NCI-H1694 treated with DMSO at 0.1 percent for 48 hours (cell line): ENCODE measurements at regions not wholly inside any gene's neighbourhood (a gene's known extent, or its start where the extent isn't known, plus 50 kb on each side); places are given as distances from the start of the nearest gene placed in this dataset.
"Not testable (repeated sequence)": the region's sequence is repeated elsewhere in the genome, so short reads cannot be mapped to it uniquely, and the experiment has no call there.

Experiments used
- DNase-seq: peaks from one replicate; lab custom pipeline; 2025; lab: John Stamatoyannopoulos, UW

DNA sequence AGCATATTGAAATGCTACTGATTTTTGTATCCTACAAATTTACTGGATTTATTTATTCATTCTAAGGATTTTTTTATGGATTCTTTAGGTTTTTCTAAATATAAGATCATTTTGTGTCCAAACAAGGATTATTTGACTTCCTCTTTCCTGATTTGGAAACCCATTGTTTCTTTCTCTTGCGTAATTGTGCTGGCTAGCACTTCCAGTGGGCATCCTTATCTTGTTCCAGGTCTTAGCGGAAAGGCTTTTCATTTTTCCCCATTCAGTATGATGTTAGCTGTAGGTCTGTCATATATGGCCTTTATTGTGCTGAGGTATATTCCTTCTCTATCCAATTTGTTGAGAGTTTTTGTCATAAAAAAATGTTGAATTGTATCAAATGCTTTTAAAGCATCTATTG, 57.2 kb upstream of the RHOJ start:
- no peak for DNase-seq

DNA sequence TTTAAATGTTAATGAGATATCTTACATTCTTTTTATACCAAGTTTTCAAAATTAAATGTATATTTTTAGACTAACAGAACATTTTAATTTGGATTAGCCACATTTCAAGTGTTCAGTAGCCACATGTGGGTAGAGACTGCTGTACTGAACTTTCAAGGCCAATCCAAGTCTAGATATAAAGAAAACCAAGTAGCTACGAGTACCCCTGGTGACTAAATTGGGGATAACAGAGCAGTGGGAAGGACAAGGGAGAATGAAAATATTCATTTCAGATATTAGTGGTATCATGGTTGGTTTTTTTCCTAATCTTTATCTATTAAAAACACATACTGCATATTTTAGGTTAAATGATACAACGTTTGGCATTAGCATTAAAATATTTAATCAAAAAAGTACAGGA, 69.4 kb upstream of the RHOJ start:
- DNase-seq, result peak; percentile 16

DNA sequence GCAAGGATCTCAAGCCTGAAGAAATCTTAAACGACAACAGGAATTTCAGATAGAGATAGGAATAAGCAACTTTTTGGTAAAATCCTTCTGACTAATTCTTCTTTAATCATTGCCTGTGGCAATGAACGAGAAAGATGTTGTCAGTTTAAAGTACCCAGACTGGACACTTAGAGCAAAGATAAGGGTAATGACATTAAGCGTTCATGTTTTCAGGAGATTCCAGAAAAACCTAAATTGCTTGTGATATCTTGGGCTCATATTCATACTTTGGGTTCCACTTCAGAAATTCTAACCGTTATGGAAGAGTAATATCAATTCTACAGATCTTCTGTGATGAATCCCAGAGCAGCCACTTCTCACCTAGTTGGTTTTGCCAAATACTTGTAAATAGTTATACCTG, 73.7 kb upstream of the RHOJ start:
- no peak for DNase-seq

DNA sequence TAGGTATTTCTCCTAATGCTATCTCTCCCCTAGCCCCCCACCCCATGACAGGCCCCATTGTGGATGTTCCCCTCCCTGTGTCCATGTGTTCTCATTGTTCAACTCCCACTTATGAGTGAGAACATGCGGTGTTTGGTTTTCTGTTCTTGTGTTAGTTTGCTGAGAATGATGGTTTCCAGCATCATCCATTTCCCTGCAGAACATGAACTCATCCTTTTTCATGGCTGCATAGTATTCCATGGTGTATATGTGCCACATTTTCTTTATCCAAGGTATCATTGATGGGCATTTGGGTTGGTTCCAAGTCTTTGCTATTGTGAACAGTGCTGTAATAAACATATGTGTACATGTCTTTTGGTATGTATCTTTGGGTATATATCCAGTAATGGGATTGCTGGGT, 61.2 kb upstream of the KCNH5 start:
- DNase-seq, result not testable (repeated sequence)

DNA sequence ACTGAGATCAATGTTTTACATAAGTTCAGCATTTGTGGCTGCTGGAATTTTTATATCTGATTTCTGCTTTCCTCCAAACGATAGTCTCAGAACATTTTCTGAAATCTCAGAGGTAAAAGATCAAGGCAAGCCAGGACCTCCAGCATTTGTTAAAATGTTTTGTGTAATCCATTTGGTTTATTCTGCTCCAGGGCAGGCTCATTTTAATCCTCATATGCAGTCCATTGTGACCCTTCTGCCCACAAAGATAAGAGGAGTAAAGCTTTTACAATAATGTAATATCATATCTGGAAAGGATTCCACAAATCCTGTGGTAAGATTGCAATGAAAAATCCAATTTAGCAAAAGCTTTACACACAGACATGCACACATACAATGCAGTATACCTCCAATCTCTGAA, 55.3 kb upstream of the KCNH5 start:
- DNase-seq, result no peak

DNA sequence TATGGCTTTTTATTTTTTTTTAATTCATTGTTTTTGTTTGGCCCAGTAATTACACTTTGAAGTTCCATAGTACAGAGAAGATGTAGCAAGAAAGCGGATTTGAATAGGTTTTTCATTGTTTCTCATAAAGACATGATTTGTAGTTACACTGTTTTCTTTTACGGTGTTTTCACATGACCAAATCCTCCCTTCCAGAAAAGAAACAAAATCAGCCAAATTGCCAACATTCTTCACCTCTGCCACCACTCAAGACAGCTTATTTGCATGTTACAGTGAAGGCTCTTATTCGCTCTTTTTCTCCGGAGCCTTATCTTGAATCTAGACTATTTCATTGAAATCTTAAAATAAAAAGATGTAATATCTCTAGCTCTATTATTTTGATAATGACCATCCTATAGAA, 50.9 kb upstream of the KCNH5 start:
- DNase-seq, result no peak
